ENCODE measurements at regions not wholly inside any gene's neighbourhood (a gene's known extent, or its start where the extent isn't known, plus 50 kb on each side); places are given as distances from the start of the nearest gene placed in this dataset.
"Not testable (repeated sequence)": the region's sequence is repeated elsewhere in the genome, so short reads cannot be mapped to it uniquely, and the experiment has no call there.

DNA sequence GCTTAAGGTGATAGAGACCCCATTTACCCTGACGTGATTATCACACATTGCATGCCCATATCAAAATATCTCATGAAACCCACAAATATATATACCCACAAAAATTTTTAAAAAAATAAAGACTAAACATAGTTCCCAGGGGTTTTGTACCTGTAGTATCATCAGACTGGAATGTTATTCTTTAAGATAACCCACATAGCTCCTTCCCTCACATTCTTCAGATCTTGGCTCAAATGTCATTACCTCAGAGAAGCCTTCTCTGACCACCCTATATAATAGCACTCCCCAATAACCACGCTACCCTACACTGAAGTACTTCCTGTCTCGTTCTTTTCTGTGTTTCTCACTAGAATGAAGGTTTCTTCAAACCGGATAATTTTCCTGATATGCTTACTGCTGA is 138.3 kb upstream of the SNX7 start:
- no peak for DNase-seq (ENCODE audit: low read depth in 1 of 2, low spot score in 1 of 2)
- no peaks in the 10 kb centered on the region for H3K27me3 ChIP-seq (ENCODE audit: insufficient read depth, poor library complexity, severe bottlenecking)
- H3K4me3 ChIP-seq (replicated peaks; ENCODE audit: insufficient read depth, low read length): no peak overlapping the region
- TF ChIP-seq, protein P1, sequence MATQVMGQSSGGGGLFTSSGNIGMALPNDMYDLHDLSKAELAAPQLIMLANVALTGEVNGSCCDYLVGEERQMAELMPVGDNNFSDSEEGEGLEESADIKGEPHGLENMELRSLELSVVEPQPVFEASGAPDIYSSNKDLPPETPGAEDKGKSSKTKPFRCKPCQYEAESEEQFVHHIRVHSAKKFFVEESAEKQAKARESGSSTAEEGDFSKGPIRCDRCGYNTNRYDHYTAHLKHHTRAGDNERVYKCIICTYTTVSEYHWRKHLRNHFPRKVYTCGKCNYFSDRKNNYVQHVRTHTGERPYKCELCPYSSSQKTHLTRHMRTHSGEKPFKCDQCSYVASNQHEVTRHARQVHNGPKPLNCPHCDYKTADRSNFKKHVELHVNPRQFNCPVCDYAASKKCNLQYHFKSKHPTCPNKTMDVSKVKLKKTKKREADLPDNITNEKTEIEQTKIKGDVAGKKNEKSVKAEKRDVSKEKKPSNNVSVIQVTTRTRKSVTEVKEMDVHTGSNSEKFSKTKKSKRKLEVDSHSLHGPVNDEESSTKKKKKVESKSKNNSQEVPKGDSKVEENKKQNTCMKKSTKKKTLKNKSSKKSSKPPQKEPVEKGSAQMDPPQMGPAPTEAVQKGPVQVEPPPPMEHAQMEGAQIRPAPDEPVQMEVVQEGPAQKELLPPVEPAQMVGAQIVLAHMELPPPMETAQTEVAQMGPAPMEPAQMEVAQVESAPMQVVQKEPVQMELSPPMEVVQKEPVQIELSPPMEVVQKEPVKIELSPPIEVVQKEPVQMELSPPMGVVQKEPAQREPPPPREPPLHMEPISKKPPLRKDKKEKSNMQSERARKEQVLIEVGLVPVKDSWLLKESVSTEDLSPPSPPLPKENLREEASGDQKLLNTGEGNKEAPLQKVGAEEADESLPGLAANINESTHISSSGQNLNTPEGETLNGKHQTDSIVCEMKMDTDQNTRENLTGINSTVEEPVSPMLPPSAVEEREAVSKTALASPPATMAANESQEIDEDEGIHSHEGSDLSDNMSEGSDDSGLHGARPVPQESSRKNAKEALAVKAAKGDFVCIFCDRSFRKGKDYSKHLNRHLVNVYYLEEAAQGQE (IDR thresholded peaks at IDR 0.05; ENCODE audit: insufficient replicate concordance, low read depth): no peak
- TF ChIP-seq, protein P2, sequence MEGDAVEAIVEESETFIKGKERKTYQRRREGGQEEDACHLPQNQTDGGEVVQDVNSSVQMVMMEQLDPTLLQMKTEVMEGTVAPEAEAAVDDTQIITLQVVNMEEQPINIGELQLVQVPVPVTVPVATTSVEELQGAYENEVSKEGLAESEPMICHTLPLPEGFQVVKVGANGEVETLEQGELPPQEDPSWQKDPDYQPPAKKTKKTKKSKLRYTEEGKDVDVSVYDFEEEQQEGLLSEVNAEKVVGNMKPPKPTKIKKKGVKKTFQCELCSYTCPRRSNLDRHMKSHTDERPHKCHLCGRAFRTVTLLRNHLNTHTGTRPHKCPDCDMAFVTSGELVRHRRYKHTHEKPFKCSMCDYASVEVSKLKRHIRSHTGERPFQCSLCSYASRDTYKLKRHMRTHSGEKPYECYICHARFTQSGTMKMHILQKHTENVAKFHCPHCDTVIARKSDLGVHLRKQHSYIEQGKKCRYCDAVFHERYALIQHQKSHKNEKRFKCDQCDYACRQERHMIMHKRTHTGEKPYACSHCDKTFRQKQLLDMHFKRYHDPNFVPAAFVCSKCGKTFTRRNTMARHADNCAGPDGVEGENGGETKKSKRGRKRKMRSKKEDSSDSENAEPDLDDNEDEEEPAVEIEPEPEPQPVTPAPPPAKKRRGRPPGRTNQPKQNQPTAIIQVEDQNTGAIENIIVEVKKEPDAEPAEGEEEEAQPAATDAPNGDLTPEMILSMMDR (IDR thresholded peaks at IDR 0.05; ENCODE audit: insufficient read depth, low read length): no peak
- no peak for TF ChIP-seq SPI1 (IDR thresholded peaks at IDR 0.05; ENCODE audit: borderline replicate concordance, low read depth)
- no peak for TF ChIP-seq POLR2AphosphoS5 (IDR thresholded peaks at IDR 0.05; ENCODE audit: low read depth)
- TF ChIP-seq GABPA (IDR thresholded peaks at IDR 0.05; ENCODE audit: low read depth): no peak
- H3K27ac ChIP-seq (replicated peaks): no peak overlapping the region

DNA sequence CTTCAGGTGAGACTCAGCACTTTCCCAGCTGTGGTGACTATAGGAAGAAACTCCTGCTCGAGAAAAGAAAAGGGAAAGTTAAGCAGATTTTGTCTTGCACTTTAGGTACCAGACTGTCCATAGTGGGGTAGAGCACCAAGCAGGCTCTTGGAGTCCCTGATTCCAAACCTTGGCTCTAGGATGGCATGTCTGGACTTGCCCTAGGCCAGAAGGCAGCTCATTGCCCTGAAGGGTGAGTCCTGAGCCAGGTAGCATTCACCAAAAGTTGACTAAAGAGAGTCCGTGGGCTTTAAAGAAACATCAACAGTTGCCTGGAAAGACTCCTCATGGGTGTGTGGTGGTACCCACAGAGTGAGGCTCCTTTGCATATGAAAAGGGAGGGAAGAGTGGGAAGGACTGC is 145.2 kb upstream of the SNX7 start:
- Histone ChIP-seq H3K27ac (replicated peaks) (no peak overlapping the region), H3K27me3 (ENCODE audit: insufficient read depth, poor library complexity, severe bottlenecking) (no peaks in the 10 kb centered on the region), H3K4me3 (replicated peaks; ENCODE audit: insufficient read depth, low read length) (no peak overlapping the region)
- DNase-seq (ENCODE audit: low read depth in 1 of 2, low spot score in 1 of 2): no peak
- no peak for TF ChIP-seq GABPA (IDR thresholded peaks at IDR 0.05; ENCODE audit: low read depth)
- TF ChIP-seq, protein P2 (IDR thresholded peaks at IDR 0.05; ENCODE audit: insufficient read depth, low read length): no peak
- no peak for TF ChIP-seq POLR2AphosphoS5 (IDR thresholded peaks at IDR 0.05; ENCODE audit: low read depth)
- TF ChIP-seq, protein P1 (IDR thresholded peaks at IDR 0.05; ENCODE audit: insufficient replicate concordance, low read depth): no peak
- TF ChIP-seq SPI1 (IDR thresholded peaks at IDR 0.05; ENCODE audit: borderline replicate concordance, low read depth): no peak

DNA sequence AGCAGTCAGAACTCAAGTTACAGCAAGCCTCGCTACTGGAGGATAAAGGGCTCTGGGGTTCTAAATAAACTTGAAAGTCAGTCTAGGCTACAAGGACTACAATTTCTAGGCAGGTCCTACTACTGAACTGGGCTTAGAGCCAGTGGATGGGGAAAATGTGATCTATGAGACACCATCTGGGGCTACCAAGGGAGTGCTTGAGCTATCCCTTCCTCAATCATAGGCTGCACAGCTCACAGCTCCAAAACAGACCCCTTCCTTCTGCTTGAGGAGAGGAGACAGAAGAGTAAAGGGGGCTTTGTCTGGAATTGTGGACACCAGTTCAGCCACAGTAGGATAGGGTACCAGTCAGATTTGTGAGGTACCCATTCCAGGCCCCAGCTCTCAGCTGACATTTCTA is 145.8 kb upstream of the SNX7 start:
- no peaks in the 10 kb centered on the region for H3K27me3 ChIP-seq (ENCODE audit: insufficient read depth, poor library complexity, severe bottlenecking)
- TF ChIP-seq GABPA (IDR thresholded peaks at IDR 0.05; ENCODE audit: low read depth): no peak
- TF ChIP-seq POLR2AphosphoS5 (IDR thresholded peaks at IDR 0.05; ENCODE audit: low read depth): no peak
- TF ChIP-seq SPI1 (IDR thresholded peaks at IDR 0.05; ENCODE audit: borderline replicate concordance, low read depth): no peak
- TF ChIP-seq, protein P2 (IDR thresholded peaks at IDR 0.05; ENCODE audit: insufficient read depth, low read length): no peak
- TF ChIP-seq, protein P1 (IDR thresholded peaks at IDR 0.05; ENCODE audit: insufficient replicate concordance, low read depth): no peak
- no peak overlapping the region for H3K4me3 ChIP-seq (replicated peaks; ENCODE audit: insufficient read depth, low read length)
- no peak overlapping the region for H3K27ac ChIP-seq (replicated peaks)
- no peak for DNase-seq (ENCODE audit: low read depth in 1 of 2, low spot score in 1 of 2)

DNA sequence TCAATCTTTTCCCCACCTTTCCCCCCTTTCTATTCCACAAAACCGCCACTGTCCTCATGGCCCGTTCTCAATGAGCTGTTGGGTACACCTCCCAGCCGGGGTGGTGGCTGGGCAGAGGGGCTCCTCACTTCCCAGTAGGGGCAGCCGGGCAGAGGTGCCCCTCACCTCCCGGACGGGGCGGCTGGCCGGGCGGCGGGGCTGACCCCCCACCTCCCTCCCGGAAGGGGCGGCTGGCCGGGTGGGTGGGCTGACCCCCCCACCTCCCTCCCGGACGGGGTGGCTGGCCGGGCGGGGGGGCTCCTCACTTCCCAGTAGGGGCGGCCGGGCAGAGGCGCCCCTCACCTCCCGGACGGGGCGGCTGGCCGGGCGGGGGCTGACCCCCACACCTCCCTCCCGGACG is 149.3 kb upstream of the SNX7 start:
- H3K27ac ChIP-seq (replicated peaks); H3K27me3 ChIP-seq (ENCODE audit: insufficient read depth, poor library complexity, severe bottlenecking); H3K4me3 ChIP-seq (replicated peaks; ENCODE audit: insufficient read depth, low read length); DNase-seq (ENCODE audit: low read depth in 1 of 2, low spot score in 1 of 2): not testable (repeated sequence)
